AG09309 (cell line): ENCODE measurements at regions not wholly inside any gene's neighbourhood (a gene's known extent, or its start where the extent isn't known, plus 50 kb on each side); places are given as distances from the start of the nearest gene placed in this dataset.
"Not testable (repeated sequence)": the region's sequence is repeated elsewhere in the genome, so short reads cannot be mapped to it uniquely, and the experiment has no call there.

Experiments used
- DNase-seq: peaks from one replicate; pipeline ENCODE4 v3.0.0-alpha.2; 2010; ENCODE audit warnings: low read depth
- H3K4me3 ChIP-seq: 2 replicates; pipeline ENCODE4 v1.5.1; 2011; ENCODE audit warnings: mild to moderate bottlenecking, low read depth, low read length, moderate library complexity; ENCODE audit not compliant: control insufficient read depth
- TF ChIP-seq, protein P1 (sequence below): IDR thresholded peaks from 2 replicates; pipeline ENCODE4 v1.5.1; 2011; ENCODE audit warnings: mild to moderate bottlenecking, low read depth, low read length, inconsistent platforms; ENCODE audit not compliant: insufficient read depth, control insufficient read depth; ENCODE audit errors: missing control alignments

- TF ChIP-seq, protein P1, sequence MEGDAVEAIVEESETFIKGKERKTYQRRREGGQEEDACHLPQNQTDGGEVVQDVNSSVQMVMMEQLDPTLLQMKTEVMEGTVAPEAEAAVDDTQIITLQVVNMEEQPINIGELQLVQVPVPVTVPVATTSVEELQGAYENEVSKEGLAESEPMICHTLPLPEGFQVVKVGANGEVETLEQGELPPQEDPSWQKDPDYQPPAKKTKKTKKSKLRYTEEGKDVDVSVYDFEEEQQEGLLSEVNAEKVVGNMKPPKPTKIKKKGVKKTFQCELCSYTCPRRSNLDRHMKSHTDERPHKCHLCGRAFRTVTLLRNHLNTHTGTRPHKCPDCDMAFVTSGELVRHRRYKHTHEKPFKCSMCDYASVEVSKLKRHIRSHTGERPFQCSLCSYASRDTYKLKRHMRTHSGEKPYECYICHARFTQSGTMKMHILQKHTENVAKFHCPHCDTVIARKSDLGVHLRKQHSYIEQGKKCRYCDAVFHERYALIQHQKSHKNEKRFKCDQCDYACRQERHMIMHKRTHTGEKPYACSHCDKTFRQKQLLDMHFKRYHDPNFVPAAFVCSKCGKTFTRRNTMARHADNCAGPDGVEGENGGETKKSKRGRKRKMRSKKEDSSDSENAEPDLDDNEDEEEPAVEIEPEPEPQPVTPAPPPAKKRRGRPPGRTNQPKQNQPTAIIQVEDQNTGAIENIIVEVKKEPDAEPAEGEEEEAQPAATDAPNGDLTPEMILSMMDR, result no peak
- H3K4me3 ChIP-seq, result no peak overlapping the region
- DNase-seq, result no peak
Observed at GRCh38 chrX:67094061-67094460, 449.8 kb upstream of the AR start.

DNA sequence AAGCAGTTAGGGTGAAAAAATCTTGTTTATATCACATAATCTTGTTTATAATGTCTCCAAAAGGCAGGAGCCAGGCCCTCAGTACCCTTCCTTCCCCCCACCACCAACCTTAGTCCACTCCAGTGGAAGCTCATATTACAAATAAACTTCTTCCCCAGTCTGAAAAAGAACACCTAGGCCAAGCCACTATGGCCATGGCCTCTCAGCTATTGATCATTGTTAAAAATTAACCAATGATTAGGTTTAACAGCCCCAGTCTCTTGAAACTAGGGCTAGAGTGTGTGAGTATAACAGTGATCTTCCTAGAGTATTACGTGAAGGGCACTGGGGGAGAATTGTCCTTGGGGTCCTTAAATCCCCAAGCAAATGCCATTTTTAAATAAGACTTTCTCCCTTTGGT lies 411.9 kb upstream of the EDA2R start:
- TF ChIP-seq, protein P1, result no peak
- no peak for DNase-seq
- no peak overlapping the region for H3K4me3 ChIP-seq

GRCh38 chrX:67044866-67045265 lies 406.0 kb upstream of the EDA2R start:
- H3K4me3 ChIP-seq, result no peak overlapping the region
- no peak for DNase-seq
- TF ChIP-seq, protein P1, result no peak

GRCh38 chrX:67044029-67044653 lies 405.3 kb upstream of the EDA2R start:
- DNase-seq, result no peak
- no peak overlapping the region for H3K4me3 ChIP-seq
- TF ChIP-seq, protein P1, result no peak

DNA sequence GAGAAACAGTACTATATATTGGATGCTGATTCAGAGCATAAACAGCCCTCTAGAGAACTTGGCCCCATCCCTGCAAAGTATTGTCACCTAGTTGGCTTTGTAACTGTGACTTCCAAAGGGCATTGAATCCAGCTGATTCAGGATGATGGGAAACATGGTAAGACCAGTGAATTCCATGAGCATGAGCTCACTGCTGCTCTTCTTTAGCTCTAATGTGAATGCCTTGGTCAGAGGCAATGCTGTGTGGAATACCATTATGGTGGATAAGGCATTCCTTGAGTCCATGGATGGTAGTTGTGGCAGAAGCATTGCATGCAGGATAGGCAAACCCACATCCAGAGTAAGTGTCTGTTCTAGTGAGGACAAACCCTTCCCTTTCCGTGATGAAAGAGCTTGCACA lies 365.6 kb upstream of the EDA2R start:
- no peak overlapping the region for H3K4me3 ChIP-seq
- TF ChIP-seq, protein P1, result no peak
- no peak for DNase-seq

DNA sequence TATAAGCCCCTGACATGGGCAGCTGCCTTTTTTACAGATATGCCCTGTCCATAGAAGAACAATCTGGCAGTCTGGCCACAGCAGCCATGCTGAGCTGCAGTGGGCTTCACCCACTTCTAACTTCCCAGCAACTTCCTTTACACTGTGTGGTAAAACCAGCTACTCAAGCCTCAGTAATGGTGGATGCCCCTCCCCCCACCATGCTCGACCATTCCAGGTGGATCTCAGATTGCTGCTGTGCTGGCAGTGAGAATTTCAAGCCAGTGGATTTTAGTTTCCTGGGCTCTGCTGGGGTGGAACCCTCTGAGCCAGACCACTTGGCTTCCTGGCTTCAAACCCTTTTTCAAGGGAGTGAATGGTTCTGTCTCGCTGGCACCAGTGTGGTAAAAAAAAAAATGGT lies 355.9 kb upstream of the EDA2R start:
- H3K4me3 ChIP-seq, result no peak overlapping the region
- no peak for DNase-seq
- TF ChIP-seq, protein P1, result no peak

GRCh38 chrX:66992077-66992476 lies 353.2 kb upstream of the EDA2R start:
- not testable (repeated sequence) for H3K4me3 ChIP-seq, DNase-seq
